SK-N-SH (cell line): ENCODE measurements at regions not wholly inside any gene's neighbourhood (a gene's known extent, or its start where the extent isn't known, plus 50 kb on each side); places are given as distances from the start of the nearest gene placed in this dataset.

Experiments used
- CTCF ChIA-PET: fragments of 300-600, 350-600 bp; formaldehyde crosslinking; extraction: SDS; loops from one replicate; lab custom pipeline; 2021; lab: Yijun Ruan, JAX
- POLR2A ChIA-PET: fragments of 350-600 bp; sonication (Branson Sonifier 250); formaldehyde crosslinking; extraction: SDS; loops from one replicate; lab custom pipeline; 2020; ENCODE audit warnings: antibody characterized with exemption, inconsistent platforms; lab: Yijun Ruan, JAX
- DNase-seq: peaks from one replicate; pipeline ENCODE4 v3.0.0; 2012
- H2AFZ ChIP-seq: fragments of 200-600 bp; sonication (generic); 2 replicates; pipeline ENCODE4 v1.8.1; 2016; ENCODE audit warnings: antibody characterized with exemption, mild to moderate bottlenecking, low read depth
- H3F3A ChIP-seq: fragments of 200-600 bp; sonication (generic); replicated peaks from 2 replicates; pipeline ENCODE3; 2016; ENCODE audit warnings: antibody characterized with exemption, mild to moderate bottlenecking; ENCODE audit not compliant: insufficient read depth
- H3K27ac ChIP-seq, 2 experiments: fragments of 200-500 bp in 1 of 2; fragments of 200-600 bp in 1 of 2; sonication (Bioruptor generic) in 1 of 2; sonication (generic), shearing (Covaris generic) in 1 of 2; 2 replicates each; pipeline versions ENCODE4 v1.5.1 to v1.6.1; 2014 to 2016; ENCODE audit warnings: low read depth in 2 of 2, inconsistent platforms in 1 of 2, low read length in 1 of 2, mild to moderate bottlenecking in 1 of 2, mixed read lengths in 1 of 2
- H3K27me3 ChIP-seq: fragments of 200-600 bp; sonication (generic), shearing (Covaris generic); 2 replicates; pipeline ENCODE4 v1.6.1; 2016; ENCODE audit warnings: mixed run types; ENCODE audit not compliant: insufficient read depth
- H3K36me3 ChIP-seq, 2 experiments: fragments of 200-500 bp in 1 of 2; fragments of 200-600 bp in 1 of 2; sonication (Bioruptor generic) in 1 of 2; sonication (generic) in 1 of 2; replicated peaks in 1 of 2; 2 replicates each; pipeline versions ENCODE3 to v1.5.1; 2014 to 2016; ENCODE audit warnings: low read length in 1 of 2, mild to moderate bottlenecking in 1 of 2; ENCODE audit not compliant: insufficient read depth in 2 of 2, control insufficient read depth in 1 of 2
- H3K4me1 ChIP-seq, 2 experiments: fragments of 200-500 bp in 1 of 2; fragments of 200-600 bp in 1 of 2; sonication (Bioruptor generic) in 1 of 2; sonication (generic), shearing (Covaris generic) in 1 of 2; 2 replicates each; pipeline versions ENCODE4 v1.5.1 to v1.6.1; 2014 to 2016; ENCODE audit warnings: low read depth in 1 of 2, low read length in 1 of 2, mixed run types in 1 of 2; ENCODE audit not compliant: insufficient read depth in 2 of 2, control insufficient read depth in 1 of 2
- H3K4me2 ChIP-seq: fragments of 200-600 bp; sonication (generic), shearing (Covaris generic); 2 replicates; pipeline ENCODE4 v1.6.1; 2017; ENCODE audit warnings: mixed run types
- H3K4me3 ChIP-seq, 2 experiments: fragments of 200-500 bp in 1 of 2; fragments of 200-600 bp in 1 of 2; sonication (Bioruptor generic) in 1 of 2; sonication (generic), shearing (Covaris generic) in 1 of 2; 2 replicates each; pipeline versions ENCODE4 v1.5.1 to v1.8.1; 2014 to 2016; ENCODE audit warnings: low read depth in 2 of 2, inconsistent platforms in 1 of 2, low read length in 1 of 2, mild to moderate bottlenecking in 1 of 2, mixed read lengths in 1 of 2, moderate library complexity in 1 of 2
- H3K79me2 ChIP-seq: fragments of 200-600 bp; sonication (generic); 2 replicates; pipeline ENCODE4 v1.8.1; 2017; ENCODE audit warnings: mild to moderate bottlenecking; ENCODE audit not compliant: insufficient read depth
- H3K9ac ChIP-seq: fragments of 200-600 bp; sonication (generic); 2 replicates; pipeline ENCODE4 v1.6.1; 2017; ENCODE audit warnings: mixed run types
- H3K9me2 ChIP-seq: fragments of 200-600 bp; sonication (generic); 2 replicates; pipeline ENCODE4 v1.6.1; 2017; ENCODE audit warnings: mixed run types
- H3K9me3 ChIP-seq: fragments of 200-600 bp; sonication (generic); 2 replicates; pipeline ENCODE4 v1.6.1; 2017; ENCODE audit warnings: mixed run types, mild to moderate bottlenecking, moderate library complexity
- H4K20me1 ChIP-seq: fragments of 200-600 bp; sonication (generic); 2 replicates; pipeline ENCODE4 v1.6.1; 2017; ENCODE audit warnings: mild to moderate bottlenecking, mixed run types; ENCODE audit not compliant: insufficient read depth
- EP300 ChIP-seq, 2 experiments: IDR thresholded peaks; 2 replicates each; pipeline versions ENCODE4 v1.4.0 to v1.6.1; 2012; ENCODE audit warnings: borderline replicate concordance in 1 of 2, low read depth in 1 of 2, low read length in 1 of 2
- FOXJ3 ChIP-seq: sonication (generic); formaldehyde crosslinking; IDR thresholded peaks from 2 replicates; pipeline ENCODE4 v1.5.1; 2020; ENCODE audit warnings: mild to moderate bottlenecking, missing genetic modification reagents
- MEF2A ChIP-seq: IDR thresholded peaks from 2 replicates; pipeline ENCODE4 v1.4.0; 2012; ENCODE audit warnings: low read depth, borderline replicate concordance
- MXI1 ChIP-seq: IDR thresholded peaks from 2 replicates; pipeline ENCODE4 v1.6.1; 2012; ENCODE audit warnings: mild to moderate bottlenecking, low read depth, low read length, improper control_type of control experiment
- NRF1 ChIP-seq: IDR thresholded peaks from 2 replicates; pipeline ENCODE4 v1.6.1; 2012; ENCODE audit warnings: low read depth, mild to moderate bottlenecking, low read length
- PBX3 ChIP-seq: IDR thresholded peaks from 2 replicates; pipeline ENCODE4; 2012
- POLR2AphosphoS5 ChIP-seq: IDR thresholded peaks from 2 replicates; pipeline ENCODE4 v1.6.1; 2012; ENCODE audit warnings: low read depth, low read length
- REST ChIP-seq: IDR thresholded peaks from 2 replicates; pipeline ENCODE4 v1.6.1; 2012; ENCODE audit warnings: mild to moderate bottlenecking, low read depth, low read length, moderate library complexity
- RFX5 ChIP-seq: IDR thresholded peaks from 2 replicates; pipeline ENCODE4 v1.6.1; 2012; ENCODE audit warnings: mild to moderate bottlenecking, improper control_type of control experiment, low read length
- RXRA ChIP-seq: IDR thresholded peaks from 2 replicates; pipeline ENCODE4 v1.4.0; 2012; ENCODE audit warnings: low read depth, mild to moderate bottlenecking, borderline replicate concordance
- SMC3 ChIP-seq: IDR thresholded peaks from 2 replicates; pipeline ENCODE4 v1.6.1; 2012; ENCODE audit warnings: low read depth, low read length, improper control_type of control experiment
- TCF12 ChIP-seq: IDR thresholded peaks from 2 replicates; pipeline ENCODE4 v1.4.0; 2012
- USF1 ChIP-seq: IDR thresholded peaks from 2 replicates; pipeline ENCODE4 v1.4.0; 2012; ENCODE audit warnings: low read depth, borderline replicate concordance
- WGBS: methylation state at CpG from one replicate; pipeline ENCODE4 v1.1.6; 2017; ENCODE audit warnings: low lambda C conversion rate; 5-methylcytosine and 5-hydroxymethylcytosine counted together

DNA sequence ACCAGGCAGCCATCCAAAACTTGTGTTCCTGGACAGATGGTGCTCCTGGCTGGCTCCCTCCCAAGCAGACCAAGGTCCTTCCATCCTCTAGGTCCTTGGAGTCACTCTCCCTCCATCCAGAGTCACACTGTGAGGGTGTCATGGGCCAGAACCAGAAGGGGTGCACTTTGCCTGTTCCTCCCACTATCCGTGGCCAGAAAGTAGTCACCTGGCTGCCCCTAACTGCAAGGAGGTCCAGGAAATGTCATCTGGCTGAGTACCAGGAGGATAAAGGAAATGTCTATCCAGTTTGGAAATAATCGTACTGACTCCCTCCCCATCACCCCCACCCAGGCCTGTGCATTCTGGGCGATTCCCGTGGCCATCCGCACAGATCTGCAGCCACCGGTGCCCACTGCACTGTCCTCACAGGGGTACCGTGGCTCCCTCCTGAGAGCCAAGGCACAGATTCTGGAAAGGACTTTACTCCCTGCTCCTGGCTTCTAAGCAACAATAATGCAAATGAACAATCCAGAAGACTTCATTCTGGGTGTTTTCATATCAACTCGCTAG is 253.2 kb downstream of the NPHP4 start:
- DNase-seq, result no peak
- ChIA-PET POLR2A (no interaction called here), CTCF (interaction anchor here (1.6 to 8.4 kb wide), 2 partner anchors 9 to 227 kb away, joined by 5 to 138 read pairs; no protein-coding TSS in a partner anchor)
- 26% methylated on average over 8 of the region's 8 CpGs for WGBS
- Histone ChIP-seq H2AFZ (no peak overlapping the region), H3K79me2 (no peaks in the 10 kb centered on the region), H3K9ac (no peak overlapping the region), H3K4me1 (peaks cover 0 to 2% of the 10 kb centered on the region in 2 experiments; a peak in 1 of 4 replicates), H3K36me3 (no peaks in the 10 kb centered on the region), H3K9me2 (no peaks in the 10 kb centered on the region), H3K9me3 (no peaks in the 10 kb centered on the region), H3K27me3 (no peaks in the 10 kb centered on the region), H3K27ac (no peak overlapping the region), H3K4me3 (no peak overlapping the region), H4K20me1 (no peaks in the 10 kb centered on the region), H3F3A (no peaks in the 10 kb centered on the region), H3K4me2 (no peak overlapping the region)
- TF ChIP-seq EP300 (IDR thresholded peaks at IDR 0.05; ENCODE audit: borderline replicate concordance in 1 of 2, low read depth in 1 of 2, low read length in 1 of 2) (no peak), RXRA (no peak), NRF1 (no peak), FOXJ3 (CRISPR knock-in tag) (no peak), USF1 (no peak)

DNA sequence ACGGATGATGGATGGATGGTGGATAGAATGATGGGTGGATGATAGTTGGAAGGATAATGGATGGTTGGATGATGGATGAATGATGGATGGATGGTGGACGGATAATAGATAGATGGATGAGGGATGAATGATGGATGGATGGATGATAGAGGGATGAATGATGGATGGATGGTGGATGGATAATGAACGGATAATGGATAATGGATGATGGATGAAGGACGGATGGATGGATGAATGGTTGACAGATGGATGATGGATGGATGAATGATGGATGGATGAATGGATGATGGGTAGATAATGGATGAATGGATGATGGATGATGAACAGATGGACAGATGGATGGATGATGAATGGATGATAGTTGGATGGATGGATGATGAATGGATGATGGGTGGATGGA is 255.1 kb downstream of the NPHP4 start:
- H3K9me2 ChIP-seq, result no peaks in the 10 kb centered on the region
- no peaks in the 10 kb centered on the region for H3F3A ChIP-seq
- peaks cover 0 to 2% of the 10 kb centered on the region in 2 experiments; a peak in 1 of 4 replicates for H3K4me1 ChIP-seq
- DNase-seq, result no peak
- WGBS, result 35% methylated on average over 4 of the region's 4 CpGs
- no peaks in the 10 kb centered on the region for H3K79me2 ChIP-seq
- CTCF ChIA-PET, result interaction anchor here (4.1 kb wide), 1 partner anchor 9 kb away, joined by 33 read pairs; no protein-coding TSS in a partner anchor
- POLR2A ChIA-PET, result no interaction called here
- no peak overlapping the region for H3K9ac ChIP-seq
- H3K4me2 ChIP-seq, result no peak overlapping the region
- H3K27ac ChIP-seq, result no peak overlapping the region
- no peak overlapping the region for H3K4me3 ChIP-seq
- no peak for TF ChIP-seq MEF2A
- TF ChIP-seq TCF12, result no peak
- TF ChIP-seq POLR2AphosphoS5, result no peak
- no peak for TF ChIP-seq USF1
- TF ChIP-seq NRF1, result no peak
- TF ChIP-seq RFX5, result no peak
- no peak for TF ChIP-seq PBX3
- TF ChIP-seq SMC3, result no peak
- no peak for TF ChIP-seq MXI1
- TF ChIP-seq REST, result no peak
- no peaks in the 10 kb centered on the region for H3K27me3 ChIP-seq
- no peaks in the 10 kb centered on the region for H3K36me3 ChIP-seq
- H3K9me3 ChIP-seq, result no peaks in the 10 kb centered on the region
- no peak overlapping the region for H2AFZ ChIP-seq
- no peaks in the 10 kb centered on the region for H4K20me1 ChIP-seq
